ENCODE measurements at regions not wholly inside any gene's neighbourhood (a gene's known extent, or its start where the extent isn't known, plus 50 kb on each side); places are given as distances from the start of the nearest gene placed in this dataset.

- TF ChIP-seq REST (IDR thresholded peaks at IDR 0.05; ENCODE audit: insufficient replicate concordance, low read depth) (no peak), CTCF (IDR thresholded peaks at IDR 0.05; ENCODE audit: insufficient read depth, low read length) (no peak)
Measured at GRCh38 chr3:34075975-34076374, 277.5 kb downstream of the PDCD6IP start.

Measured in HL-60 (cell line).